ENCODE measurements at regions not wholly inside any gene's neighbourhood (a gene's known extent, or its start where the extent isn't known, plus 50 kb on each side); places are given as distances from the start of the nearest gene placed in this dataset.

GRCh38 chr6:26301638-26302037, 63.4 kb upstream of the BTN3A2 start:
- no peak overlapping the region for H3K23ac ChIP-seq (ENCODE audit: low read depth, low read length, poor library complexity)
- no peak overlapping the region for H2BK5ac ChIP-seq (ENCODE audit: low read length)
- no peak overlapping the region for H4K91ac ChIP-seq (ENCODE audit: low read depth, low read length, poor library complexity)
- no peak overlapping the region for H3K4ac ChIP-seq (ENCODE audit: low read length)
- no peak overlapping the region for H4K8ac ChIP-seq (ENCODE audit: low read depth, low read length)
- no peak overlapping the region for H2AFZ ChIP-seq (ENCODE audit: low read length)
- no peak overlapping the region for H3K14ac ChIP-seq (ENCODE audit: low read length)
- no peak overlapping the region for H2BK120ac ChIP-seq (ENCODE audit: low read depth, low read length)
- H2AK5ac ChIP-seq (ENCODE audit: low read depth, low read length), result no peak overlapping the region
- no peak overlapping the region for H2BK15ac ChIP-seq (ENCODE audit: low read length)
- H3K18ac ChIP-seq (ENCODE audit: low read length), result no peak overlapping the region
- no peak overlapping the region for H3K27ac ChIP-seq (replicated peaks; ENCODE audit: low read length)
- no peaks in the 10 kb centered on the region for H3K9me3 ChIP-seq (replicated peaks in 1 of 2; ENCODE audit: control insufficient read depth in 2 of 2, insufficient read depth in 1 of 2, low read depth in 1 of 2, low read length in 2 of 2)
- H2BK12ac ChIP-seq (ENCODE audit: low read length), result no peak overlapping the region
- no peak overlapping the region for H3K4me3 ChIP-seq (ENCODE audit: low read length in 2 of 2)
- H3K4me2 ChIP-seq (ENCODE audit: insufficient read depth, low read length, poor library complexity, severe bottlenecking), result no peak overlapping the region
- H3K9ac ChIP-seq (ENCODE audit: low read depth, low read length, poor library complexity), result no peak overlapping the region
- DNase-seq (ENCODE audit: low spot score), result no peak
- no peaks in the 10 kb centered on the region for H3K27me3 ChIP-seq (ENCODE audit: control insufficient read depth in 3 of 3, insufficient read depth in 3 of 3, low read depth in 1 of 3, low read length in 3 of 3)
- H3K36me3 ChIP-seq (replicated peaks in 1 of 2; ENCODE audit: control insufficient read depth in 2 of 2, insufficient read depth in 2 of 2, low read length in 2 of 2), result no peaks in the 10 kb centered on the region
- H3K79me1 ChIP-seq (ENCODE audit: low read depth, low read length), result no peaks in the 10 kb centered on the region
- peaks cover 0 to 3% of the 10 kb centered on the region in 2 donors for H3K4me1 ChIP-seq (ENCODE audit: control insufficient read depth in 2 of 2, insufficient read depth in 1 of 2, low read depth in 1 of 2, low read length in 2 of 2)

- H4K91ac ChIP-seq (ENCODE audit: low read depth, low read length, poor library complexity), result no peak overlapping the region
- no peak overlapping the region for H2BK120ac ChIP-seq (ENCODE audit: low read depth, low read length)
- no peaks in the 10 kb centered on the region for H3K9me3 ChIP-seq (replicated peaks in 1 of 2; ENCODE audit: control insufficient read depth in 2 of 2, insufficient read depth in 1 of 2, low read depth in 1 of 2, low read length in 2 of 2)
- no peak overlapping the region for H3K4me2 ChIP-seq (ENCODE audit: insufficient read depth, low read length, poor library complexity, severe bottlenecking)
- H2AFZ ChIP-seq (ENCODE audit: low read length), result no peak overlapping the region
- H2BK12ac ChIP-seq (ENCODE audit: low read length), result no peak overlapping the region
- H3K14ac ChIP-seq (ENCODE audit: low read length), result no peak overlapping the region
- no peak overlapping the region for H2BK15ac ChIP-seq (ENCODE audit: low read length)
- no peak overlapping the region for H3K18ac ChIP-seq (ENCODE audit: low read length)
- H3K27ac ChIP-seq (replicated peaks; ENCODE audit: low read length), result no peak overlapping the region
- no peak overlapping the region for H4K8ac ChIP-seq (ENCODE audit: low read depth, low read length)
- no CpG with 5 or more reads among the region's 1 CpG for WGBS, 2 donors (ENCODE audit: extremely low coverage in 2 of 2, insufficient read length in 2 of 2, insufficient replicate concordance in 1 of 2)
- no peak overlapping the region for H2AK5ac ChIP-seq (ENCODE audit: low read depth, low read length)
- H3K36me3 ChIP-seq (replicated peaks in 1 of 2; ENCODE audit: control insufficient read depth in 2 of 2, insufficient read depth in 2 of 2, low read length in 2 of 2), result no peaks in the 10 kb centered on the region
- H3K4ac ChIP-seq (ENCODE audit: low read length), result no peak overlapping the region
- no peaks in the 10 kb centered on the region for H3K27me3 ChIP-seq (ENCODE audit: control insufficient read depth in 3 of 3, insufficient read depth in 3 of 3, low read depth in 1 of 3, low read length in 3 of 3)
- H3K4me1 ChIP-seq (ENCODE audit: control insufficient read depth in 2 of 2, insufficient read depth in 1 of 2, low read depth in 1 of 2, low read length in 2 of 2), result peaks cover 0 to 3% of the 10 kb centered on the region in 2 donors
- DNase-seq (ENCODE audit: low spot score), result no peak
- H3K23ac ChIP-seq (ENCODE audit: low read depth, low read length, poor library complexity), result no peak overlapping the region
- no peak overlapping the region for H3K4me3 ChIP-seq (ENCODE audit: low read length in 2 of 2)
- no peaks in the 10 kb centered on the region for H3K79me1 ChIP-seq (ENCODE audit: low read depth, low read length)
- H2BK5ac ChIP-seq (ENCODE audit: low read length), result no peak overlapping the region
- no peak overlapping the region for H3K9ac ChIP-seq (ENCODE audit: low read depth, low read length, poor library complexity)
Observed at GRCh38 chr6:26302941-26303559, 61.9 kb upstream of the BTN3A2 start.

- WGBS, 2 donors (ENCODE audit: extremely low coverage in 2 of 2, insufficient read length in 2 of 2, insufficient replicate concordance in 1 of 2), result no CpG with 5 or more reads among the region's 3 CpGs
- Histone ChIP-seq H3K4me1 (ENCODE audit: control insufficient read depth in 2 of 2, insufficient read depth in 1 of 2, low read depth in 1 of 2, low read length in 2 of 2) (peaks cover 0 to 3% of the 10 kb centered on the region in 2 donors), H2BK120ac (ENCODE audit: low read depth, low read length) (no peak overlapping the region), H3K36me3 (replicated peaks in 1 of 2; ENCODE audit: control insufficient read depth in 2 of 2, insufficient read depth in 2 of 2, low read length in 2 of 2) (no peaks in the 10 kb centered on the region), H2BK12ac (ENCODE audit: low read length) (no peak overlapping the region), H3K9me3 (replicated peaks in 1 of 2; ENCODE audit: control insufficient read depth in 2 of 2, insufficient read depth in 1 of 2, low read depth in 1 of 2, low read length in 2 of 2) (no peaks in the 10 kb centered on the region), H3K79me1 (ENCODE audit: low read depth, low read length) (no peaks in the 10 kb centered on the region), H3K27me3 (ENCODE audit: control insufficient read depth in 3 of 3, insufficient read depth in 3 of 3, low read depth in 1 of 3, low read length in 3 of 3) (no peaks in the 10 kb centered on the region), H3K4me3 (ENCODE audit: low read length in 2 of 2) (peak overlapping the region; percentile 26 to 71), H4K8ac (ENCODE audit: low read depth, low read length) (no peak overlapping the region), H2AFZ (ENCODE audit: low read length) (peak overlapping the region; percentile 27), H3K4ac (ENCODE audit: low read length) (no peak overlapping the region), H3K27ac (replicated peaks; ENCODE audit: low read length) (no peak overlapping the region), H2BK15ac (ENCODE audit: low read length) (no peak overlapping the region), H3K9ac (ENCODE audit: low read depth, low read length, poor library complexity) (no peak overlapping the region), H3K18ac (ENCODE audit: low read length) (no peak overlapping the region), H2AK5ac (ENCODE audit: low read depth, low read length) (no peak overlapping the region), H3K14ac (ENCODE audit: low read length) (no peak overlapping the region), H3K4me2 (ENCODE audit: insufficient read depth, low read length, poor library complexity, severe bottlenecking) (no peak overlapping the region), H3K23ac (ENCODE audit: low read depth, low read length, poor library complexity) (no peak overlapping the region), H4K91ac (ENCODE audit: low read depth, low read length, poor library complexity) (no peak overlapping the region), H2BK5ac (ENCODE audit: low read length) (no peak overlapping the region)
- DNase-seq (ENCODE audit: low spot score), result no peak
Observed at GRCh38 chr6:26304213-26304796, 60.7 kb upstream of the BTN3A2 start.

- Histone ChIP-seq H2AK5ac (ENCODE audit: low read depth, low read length) (no peak overlapping the region), H4K8ac (ENCODE audit: low read depth, low read length) (no peak overlapping the region), H3K36me3 (replicated peaks in 1 of 2; ENCODE audit: control insufficient read depth in 2 of 2, insufficient read depth in 2 of 2, low read length in 2 of 2) (no peaks in the 10 kb centered on the region), H3K18ac (ENCODE audit: low read length) (no peak overlapping the region), H3K4me2 (ENCODE audit: insufficient read depth, low read length, poor library complexity, severe bottlenecking) (peak overlapping the region; percentile 35), H3K9me3 (replicated peaks in 1 of 2; ENCODE audit: control insufficient read depth in 2 of 2, insufficient read depth in 1 of 2, low read depth in 1 of 2, low read length in 2 of 2) (no peaks in the 10 kb centered on the region), H3K4me3 (ENCODE audit: low read length in 2 of 2) (peak overlapping the region; percentile 26 to 71), H3K27me3 (ENCODE audit: control insufficient read depth in 3 of 3, insufficient read depth in 3 of 3, low read depth in 1 of 3, low read length in 3 of 3) (no peaks in the 10 kb centered on the region), H2AFZ (ENCODE audit: low read length) (peak overlapping the region; percentile 27), H3K27ac (replicated peaks; ENCODE audit: low read length) (no peak overlapping the region), H3K4me1 (ENCODE audit: control insufficient read depth in 2 of 2, insufficient read depth in 1 of 2, low read depth in 1 of 2, low read length in 2 of 2) (peaks cover 0 to under 1% of the 10 kb centered on the region in 2 donors), H2BK120ac (ENCODE audit: low read depth, low read length) (no peak overlapping the region), H3K14ac (ENCODE audit: low read length) (no peak overlapping the region), H3K23ac (ENCODE audit: low read depth, low read length, poor library complexity) (no peak overlapping the region), H3K9ac (ENCODE audit: low read depth, low read length, poor library complexity) (no peak overlapping the region), H2BK15ac (ENCODE audit: low read length) (no peak overlapping the region), H2BK12ac (ENCODE audit: low read length) (no peak overlapping the region), H3K79me1 (ENCODE audit: low read depth, low read length) (no peaks in the 10 kb centered on the region), H2BK5ac (ENCODE audit: low read length) (no peak overlapping the region), H4K91ac (ENCODE audit: low read depth, low read length, poor library complexity) (no peak overlapping the region), H3K4ac (ENCODE audit: low read length) (no peak overlapping the region)
- no CpG with 5 or more reads among the region's 29 CpGs for WGBS, 2 donors (ENCODE audit: extremely low coverage in 2 of 2, insufficient read length in 2 of 2, insufficient replicate concordance in 1 of 2)
- DNase-seq (ENCODE audit: low spot score), result no peak
Observed at GRCh38 chr6:26304797-26305640, 60.0 kb upstream of the BTN3A2 start.
